Mesenchymal stem cell (in vitro differentiated cells and primary cell): ENCODE measurements at regions not wholly inside any gene's neighbourhood (a gene's known extent, or its start where the extent isn't known, plus 50 kb on each side); places are given as distances from the start of the nearest gene placed in this dataset.

Experiments
- DNase-seq: peaks from one replicate; pipeline ENCODE4 v3.0.0-alpha.2; 2013
- H2AFZ ChIP-seq: one replicate; pipeline ENCODE4 v1.6.1; 2013; ENCODE audit warnings: low read depth, mild to moderate bottlenecking, control low read depth, inconsistent platforms, low read length, moderate library complexity
- H2AK5ac ChIP-seq: 2 replicates; pipeline ENCODE4 v1.6.1; 2013; ENCODE audit warnings: low read length, moderate library complexity, mild to moderate bottlenecking, inconsistent platforms; ENCODE audit not compliant: severe bottlenecking
- H2BK120ac ChIP-seq: one replicate; pipeline ENCODE4 v1.6.1; 2013; ENCODE audit warnings: low read depth, mild to moderate bottlenecking, inconsistent platforms, low read length, moderate library complexity
- H2BK12ac ChIP-seq, 2 experiments: one replicate each; pipeline ENCODE4 v1.6.1; 2013; ENCODE audit warnings: inconsistent platforms in 2 of 2, low read length in 2 of 2, mild to moderate bottlenecking in 2 of 2, moderate library complexity in 2 of 2, control low read depth in 1 of 2
- H2BK15ac ChIP-seq: one replicate; pipeline ENCODE4 v1.6.1; 2013; ENCODE audit warnings: mild to moderate bottlenecking, low read depth, inconsistent platforms; ENCODE audit not compliant: poor library complexity, severe bottlenecking
- H2BK5ac ChIP-seq: 2 replicates; pipeline ENCODE4 v1.6.1; 2013; ENCODE audit warnings: low read depth, mild to moderate bottlenecking, low read length, control low read depth, inconsistent platforms; ENCODE audit not compliant: poor library complexity, severe bottlenecking
- H3K14ac ChIP-seq, 2 experiments: one replicate each; pipeline ENCODE4 v1.6.1; 2013; ENCODE audit warnings: inconsistent platforms in 2 of 2, low read length in 2 of 2, control low read depth in 1 of 2, mild to moderate bottlenecking in 1 of 2, moderate library complexity in 1 of 2
- H3K18ac ChIP-seq, 2 experiments: one replicate each; pipeline ENCODE4 v1.6.1; 2013; ENCODE audit warnings: inconsistent platforms in 2 of 2, low read length in 2 of 2, control low read depth in 1 of 2, low read depth in 1 of 2, mild to moderate bottlenecking in 1 of 2
- H3K23ac ChIP-seq, 2 experiments: one replicate each; pipeline ENCODE4 v1.6.1; 2013; ENCODE audit warnings: inconsistent platforms in 2 of 2, low read length in 2 of 2, mild to moderate bottlenecking in 2 of 2, moderate library complexity in 2 of 2, control low read depth in 1 of 2
- H3K27ac ChIP-seq: 2 replicates; pipeline ENCODE4 v1.5.1; 2013; ENCODE audit warnings: mild to moderate bottlenecking, moderate library complexity, low read length, control low read depth, inconsistent platforms; ENCODE audit not compliant: poor library complexity, severe bottlenecking
- H3K27me3 ChIP-seq, 2 experiments: 2 replicates each; pipeline versions ENCODE4 v1.6.1 to v1.7.0; 2013; ENCODE audit warnings: low read length in 2 of 2, mild to moderate bottlenecking in 2 of 2, moderate library complexity in 2 of 2, control low read depth in 1 of 2, inconsistent platforms in 1 of 2; ENCODE audit not compliant: control insufficient read depth in 1 of 2, insufficient read depth in 1 of 2
- H3K36me3 ChIP-seq, 2 experiments: 2 replicates each; pipeline versions ENCODE4 v1.6.1 to v1.7.0; 2013; ENCODE audit warnings: low read length in 2 of 2, control low read depth in 1 of 2, inconsistent platforms in 1 of 2, low read depth in 1 of 2, mild to moderate bottlenecking in 1 of 2; ENCODE audit not compliant: insufficient read depth in 2 of 2, control insufficient read depth in 1 of 2
- H3K4ac ChIP-seq, 2 experiments: one replicate each; pipeline ENCODE4 v1.6.1; 2013; ENCODE audit warnings: inconsistent platforms in 2 of 2, low read length in 2 of 2, mild to moderate bottlenecking in 2 of 2, moderate library complexity in 2 of 2, control low read depth in 1 of 2, low read depth in 1 of 2
- H3K4me1 ChIP-seq: 2 replicates; pipeline ENCODE4 v1.6.1; 2013; ENCODE audit warnings: low read depth, low read length, control low read depth; ENCODE audit not compliant: control insufficient read depth, insufficient read depth
- H3K4me2 ChIP-seq: 2 replicates; pipeline ENCODE4 v1.6.1; 2013; ENCODE audit warnings: low read length, mild to moderate bottlenecking, inconsistent platforms; ENCODE audit not compliant: poor library complexity, severe bottlenecking
- H3K4me3 ChIP-seq, 2 experiments: 2 replicates each; pipeline versions ENCODE4 v1.5.1 to v1.7.0; 2013; ENCODE audit warnings: low read length in 2 of 2, mild to moderate bottlenecking in 2 of 2, control low read depth in 1 of 2, low read depth in 1 of 2; ENCODE audit not compliant: insufficient read depth in 1 of 2
- H3K79me1 ChIP-seq: replicated peaks from 2 replicates; pipeline ENCODE4 v1.6.1; 2013; ENCODE audit warnings: mild to moderate bottlenecking, control low read depth, low read length, inconsistent platforms; ENCODE audit not compliant: poor library complexity, severe bottlenecking
- H3K9ac ChIP-seq: 2 replicates; pipeline ENCODE4 v1.7.0; 2013; ENCODE audit warnings: mild to moderate bottlenecking, low read length, moderate library complexity
- H3K9me3 ChIP-seq: 2 replicates; pipeline ENCODE4 v1.7.0; 2013; ENCODE audit warnings: mild to moderate bottlenecking, low read length; ENCODE audit not compliant: control insufficient read depth
- H4K8ac ChIP-seq: one replicate; pipeline ENCODE4 v1.6.1; 2013; ENCODE audit warnings: inconsistent platforms, mild to moderate bottlenecking, low read length, moderate library complexity
- H4K91ac ChIP-seq: one replicate; pipeline ENCODE4 v1.6.1; 2013; ENCODE audit warnings: mild to moderate bottlenecking, low read length, inconsistent platforms
- WGBS: methylation state at CpG from one replicate; pipeline ENCODE4 v1.1.7; 2013; ENCODE audit warnings: mixed read lengths; 5-methylcytosine and 5-hydroxymethylcytosine counted together

GRCh38 chr15:63434576-63435186, 53.0 kb upstream of the CA12 start:
- Histone ChIP-seq H2BK15ac (no peak overlapping the region), H3K4me1 (peaks cover 10% of the 10 kb centered on the region), H3K27me3 (peaks cover 0 to 4% of the 10 kb centered on the region in 2 experiments), H3K27ac (no peak overlapping the region), H3K4me2 (no peak overlapping the region), H3K36me3 (no peaks in the 10 kb centered on the region), H3K14ac (no peak overlapping the region), H3K9ac (no peak overlapping the region), H3K79me1 (no peaks in the 10 kb centered on the region), H3K4me3 (no peak overlapping the region), H3K18ac (peak overlapping the region in 1 of 2 experiments; percentile 16), H2BK5ac (no peak overlapping the region), H2BK120ac (no peak overlapping the region), H4K91ac (no peak overlapping the region), H3K4ac (no peak overlapping the region), H2BK12ac (no peak overlapping the region), H2AK5ac (no peak overlapping the region), H3K23ac (no peak overlapping the region), H3K9me3 (no peaks in the 10 kb centered on the region), H4K8ac (no peak overlapping the region), H2AFZ (no peak overlapping the region)
- WGBS, result 91% methylated on average over 3 of the region's 4 CpGs
- no peak for DNase-seq

GRCh38 chr15:63435204-63435820, 53.7 kb upstream of the CA12 start:
- Histone ChIP-seq H3K23ac (no peak overlapping the region), H3K9me3 (no peaks in the 10 kb centered on the region), H3K18ac (no peak overlapping the region), H2AFZ (no peak overlapping the region), H2BK120ac (no peak overlapping the region), H4K91ac (no peak overlapping the region), H2BK5ac (no peak overlapping the region), H3K36me3 (no peaks in the 10 kb centered on the region), H3K9ac (no peak overlapping the region), H3K14ac (no peak overlapping the region), H3K4ac (no peak overlapping the region), H3K79me1 (no peaks in the 10 kb centered on the region), H2BK15ac (no peak overlapping the region), H3K4me3 (no peak overlapping the region), H4K8ac (no peak overlapping the region), H3K27me3 (peaks cover 0 to 4% of the 10 kb centered on the region in 2 experiments), H3K4me2 (no peak overlapping the region), H2BK12ac (no peak overlapping the region), H3K4me1 (peaks cover 10% of the 10 kb centered on the region), H3K27ac (no peak overlapping the region), H2AK5ac (no peak overlapping the region)
- DNase-seq, result no peak
- 95% methylated on average over 8 of the region's 9 CpGs for WGBS

- Histone ChIP-seq H4K8ac (peak overlapping the region; percentile 94), H3K27ac (peak overlapping the region; percentile 38), H2BK5ac (no peak overlapping the region), H2BK120ac (peak overlapping the region; percentile 22), H3K4me3 (peak overlapping the region in 1 of 2 experiments; percentile 35), H4K91ac (peak overlapping the region; percentile 67), H3K79me1 (no peaks in the 10 kb centered on the region), H3K36me3 (no peaks in the 10 kb centered on the region), H3K4ac (peak overlapping the region; percentile 56 to 86), H3K23ac (no peak overlapping the region), H2BK12ac (peak overlapping the region; percentile 57 to 90), H2AK5ac (peak overlapping the region; percentile 1), H2BK15ac (no peak overlapping the region), H2AFZ (peak overlapping the region; percentile 11), H3K9ac (peak overlapping the region; percentile 66), H3K27me3 (peaks cover 0 to 4% of the 10 kb centered on the region in 2 experiments), H3K18ac (peak overlapping the region; percentile 52 to 88), H3K9me3 (no peaks in the 10 kb centered on the region), H3K14ac (peak overlapping the region in 1 of 2 experiments; percentile 3), H3K4me1 (peaks cover 10% of the 10 kb centered on the region), H3K4me2 (no peak overlapping the region)
- WGBS, result 100% methylated on average over 2 of the region's 2 CpGs
- DNase-seq, result no peak
Observed at GRCh38 chr15:63436341-63436740, 54.7 kb upstream of the CA12 start.

GRCh38 chr15:63436872-63437375, 55.3 kb upstream of the CA12 start:
- H3K4me1 ChIP-seq, result peaks cover 10% of the 10 kb centered on the region
- H3K36me3 ChIP-seq, result no peaks in the 10 kb centered on the region
- peak overlapping the region; percentile 56 to 86 for H3K4ac ChIP-seq
- peak overlapping the region; percentile 67 for H4K91ac ChIP-seq
- peak; percentile 84 for DNase-seq
- no peak overlapping the region for H3K4me2 ChIP-seq
- peak overlapping the region; percentile 34 for H2AK5ac ChIP-seq
- H3K9me3 ChIP-seq, result no peaks in the 10 kb centered on the region
- H2BK5ac ChIP-seq, result peak overlapping the region; percentile 25
- no peak overlapping the region for H3K14ac ChIP-seq
- peak overlapping the region; percentile 34 for H2BK15ac ChIP-seq
- H2AFZ ChIP-seq, result peak overlapping the region; percentile 36
- H4K8ac ChIP-seq, result peak overlapping the region; percentile 94
- H3K4me3 ChIP-seq, result peak overlapping the region in 1 of 2 experiments; percentile 35
- peak overlapping the region; percentile 31 to 90 for H2BK12ac ChIP-seq
- no peak overlapping the region for H3K23ac ChIP-seq
- H3K18ac ChIP-seq, result peak overlapping the region; percentile 68 to 88
- H3K79me1 ChIP-seq, result no peaks in the 10 kb centered on the region
- no peaks in the 10 kb centered on the region for H3K27me3 ChIP-seq
- peak overlapping the region; percentile 66 for H3K9ac ChIP-seq
- WGBS, result 6% methylated on average over 3 of the region's 3 CpGs
- peak overlapping the region; percentile 22 for H2BK120ac ChIP-seq
- H3K27ac ChIP-seq, result peak overlapping the region; percentile 64
